ENCODE measurements at regions not wholly inside any gene's neighbourhood (a gene's known extent, or its start where the extent isn't known, plus 50 kb on each side); places are given as distances from the start of the nearest gene placed in this dataset.

DNA sequence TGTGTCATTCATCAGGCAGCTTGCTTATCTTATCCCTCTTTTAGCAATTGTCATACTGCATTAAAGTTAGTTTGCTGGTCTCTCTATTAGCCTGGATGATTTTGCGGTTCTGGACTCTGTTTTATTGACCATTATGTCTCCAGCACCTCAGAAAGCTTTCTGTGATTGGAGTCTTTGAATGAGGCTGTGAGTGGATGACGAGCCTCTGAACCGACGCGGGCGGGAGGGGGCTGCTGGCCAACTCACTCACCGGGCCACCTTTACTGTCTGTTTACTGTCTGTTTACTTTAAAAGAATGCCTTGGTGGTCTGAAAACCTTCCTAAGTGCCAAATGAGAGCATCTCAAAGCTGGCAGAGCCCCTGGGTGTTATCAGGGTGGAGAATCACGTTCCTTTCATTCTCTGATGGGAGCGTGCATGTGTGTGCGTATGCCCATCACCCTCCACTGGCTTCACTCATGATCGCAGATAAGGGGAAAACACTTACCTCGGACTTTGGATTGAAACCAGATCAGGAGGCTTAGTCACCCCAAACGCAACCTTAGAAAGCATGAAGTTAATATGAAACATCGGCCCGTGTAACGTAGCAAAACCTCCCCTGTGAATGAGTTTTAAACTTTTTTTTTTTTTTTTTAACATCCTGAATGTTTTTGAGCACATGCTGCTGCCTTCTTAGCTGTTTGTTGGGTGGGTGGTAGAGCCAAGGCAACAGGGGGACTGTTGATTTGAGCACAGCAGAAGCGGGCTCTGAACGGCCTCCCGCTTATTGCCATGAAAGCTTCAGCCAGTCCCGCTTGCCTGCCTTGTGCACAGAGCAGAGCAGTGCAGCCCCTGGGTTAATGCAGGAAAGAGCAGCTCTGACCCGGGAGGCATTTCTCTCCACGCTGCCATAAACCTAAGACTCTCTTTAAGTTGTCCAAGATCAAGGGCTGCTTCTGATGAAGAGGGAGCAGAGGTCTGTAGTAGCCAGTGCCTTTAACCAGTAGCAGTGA is 173.6 kb downstream of the GADD45G start:
- H3K27ac ChIP-seq (ENCODE audit: low read depth in 2 of 2, low read length in 1 of 2): no peak overlapping the region
- no peaks in the 10 kb centered on the region for H3K36me3 ChIP-seq (ENCODE audit: control insufficient read depth in 2 of 2, insufficient read depth in 2 of 2, low read length in 1 of 2)
- 73 to 90% methylated on average over 22 of the region's 22 CpGs for WGBS, 2 donors
- H3K4me3 ChIP-seq (ENCODE audit: low read depth in 1 of 2, low read length in 2 of 2): no peak overlapping the region
- no peaks in the 10 kb centered on the region for H3K9me3 ChIP-seq (ENCODE audit: control insufficient read depth in 2 of 2, insufficient read depth in 1 of 2, low read depth in 1 of 2, low read length in 1 of 2)
- H3K27me3 ChIP-seq (ENCODE audit: control insufficient read depth in 1 of 2, insufficient read depth in 2 of 2, low read length in 2 of 2): no peaks in the 10 kb centered on the region
- H3K4me1 ChIP-seq (ENCODE audit: control insufficient read depth in 2 of 2, insufficient read depth in 2 of 2, low read length in 1 of 2): no peaks in the 10 kb centered on the region

DNA sequence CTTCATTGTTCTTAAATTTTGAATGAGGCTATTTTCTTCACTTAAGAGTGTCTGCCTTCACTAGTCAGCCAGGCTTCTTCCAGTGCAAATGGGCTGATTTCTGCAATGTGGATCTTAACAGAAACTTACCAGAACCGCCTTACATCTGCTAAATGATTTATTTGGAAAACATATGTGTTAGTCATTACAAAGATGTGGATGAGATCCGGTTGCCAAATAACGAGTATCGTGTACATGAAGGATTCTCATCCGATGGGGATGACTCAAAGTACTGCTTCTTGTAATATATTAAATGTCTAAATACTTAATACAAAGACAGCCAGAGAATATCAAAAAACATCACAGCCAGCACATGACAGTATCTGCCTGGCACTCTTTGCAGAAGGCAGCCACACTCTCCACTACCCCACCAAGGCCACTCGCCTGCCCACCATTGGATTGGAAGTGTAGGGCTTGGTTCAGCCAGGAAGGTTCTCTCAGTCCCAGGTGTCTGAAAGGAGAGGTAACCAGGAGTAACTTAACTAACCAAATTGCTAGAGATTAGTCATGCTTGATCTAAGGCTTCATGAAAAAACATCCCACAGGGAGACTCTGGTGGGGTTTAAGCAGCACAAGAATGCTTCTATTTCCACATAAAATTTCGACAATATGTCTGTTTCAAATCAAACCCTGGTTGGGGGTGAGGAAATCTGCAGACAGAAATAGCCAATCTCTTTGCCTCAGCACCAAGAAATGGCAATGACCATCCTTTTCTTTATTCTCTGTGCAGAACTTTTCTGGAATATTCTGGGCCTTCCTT is 174.8 kb downstream of the GADD45G start:
- no peak overlapping the region for H3K27ac ChIP-seq (ENCODE audit: low read depth in 2 of 2, low read length in 1 of 2)
- H3K4me1 ChIP-seq (ENCODE audit: control insufficient read depth in 2 of 2, insufficient read depth in 2 of 2, low read length in 1 of 2): no peaks in the 10 kb centered on the region
- no peak overlapping the region for H3K4me3 ChIP-seq (ENCODE audit: low read depth in 1 of 2, low read length in 2 of 2)
- no peaks in the 10 kb centered on the region for H3K9me3 ChIP-seq (ENCODE audit: control insufficient read depth in 2 of 2, insufficient read depth in 1 of 2, low read depth in 1 of 2, low read length in 1 of 2)
- H3K36me3 ChIP-seq (ENCODE audit: control insufficient read depth in 2 of 2, insufficient read depth in 2 of 2, low read length in 1 of 2): no peaks in the 10 kb centered on the region
- no peaks in the 10 kb centered on the region for H3K27me3 ChIP-seq (ENCODE audit: control insufficient read depth in 1 of 2, insufficient read depth in 2 of 2, low read length in 2 of 2)
- WGBS, 2 donors: 73 to 74% methylated on average over 7 of the region's 7 CpGs

DNA sequence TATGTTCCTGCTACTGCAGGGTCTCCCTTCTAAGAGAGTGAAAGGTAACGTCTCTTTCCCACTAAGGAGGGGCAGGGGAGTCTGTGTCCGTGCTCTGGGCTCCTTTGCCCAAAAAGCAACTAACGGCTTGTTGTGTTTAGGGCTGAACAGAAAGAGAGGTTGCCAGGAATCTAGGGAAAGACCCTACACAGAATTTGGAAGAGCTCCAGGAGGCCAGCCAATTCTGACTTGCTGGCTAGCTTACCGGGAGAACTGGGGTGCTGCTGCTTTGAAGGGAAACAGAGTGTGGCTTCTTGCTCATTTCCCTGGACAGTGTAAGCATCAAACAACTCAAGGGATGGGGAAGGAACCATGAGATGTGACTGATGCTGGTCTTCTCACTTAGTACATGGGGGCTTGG is 176.1 kb downstream of the GADD45G start:
- Histone ChIP-seq H3K36me3 (ENCODE audit: control insufficient read depth in 2 of 2, insufficient read depth in 2 of 2, low read length in 1 of 2) (no peaks in the 10 kb centered on the region), H3K4me1 (ENCODE audit: control insufficient read depth in 2 of 2, insufficient read depth in 2 of 2, low read length in 1 of 2) (no peaks in the 10 kb centered on the region), H3K9me3 (ENCODE audit: control insufficient read depth in 2 of 2, insufficient read depth in 1 of 2, low read depth in 1 of 2, low read length in 1 of 2) (no peaks in the 10 kb centered on the region), H3K27me3 (ENCODE audit: control insufficient read depth in 1 of 2, insufficient read depth in 2 of 2, low read length in 2 of 2) (no peaks in the 10 kb centered on the region), H3K27ac (ENCODE audit: low read depth in 2 of 2, low read length in 1 of 2) (no peak overlapping the region), H3K4me3 (ENCODE audit: low read depth in 1 of 2, low read length in 2 of 2) (no peak overlapping the region)
- WGBS, 2 donors: 50 to 54% methylated on average over 4 of the region's 4 CpGs

DNA sequence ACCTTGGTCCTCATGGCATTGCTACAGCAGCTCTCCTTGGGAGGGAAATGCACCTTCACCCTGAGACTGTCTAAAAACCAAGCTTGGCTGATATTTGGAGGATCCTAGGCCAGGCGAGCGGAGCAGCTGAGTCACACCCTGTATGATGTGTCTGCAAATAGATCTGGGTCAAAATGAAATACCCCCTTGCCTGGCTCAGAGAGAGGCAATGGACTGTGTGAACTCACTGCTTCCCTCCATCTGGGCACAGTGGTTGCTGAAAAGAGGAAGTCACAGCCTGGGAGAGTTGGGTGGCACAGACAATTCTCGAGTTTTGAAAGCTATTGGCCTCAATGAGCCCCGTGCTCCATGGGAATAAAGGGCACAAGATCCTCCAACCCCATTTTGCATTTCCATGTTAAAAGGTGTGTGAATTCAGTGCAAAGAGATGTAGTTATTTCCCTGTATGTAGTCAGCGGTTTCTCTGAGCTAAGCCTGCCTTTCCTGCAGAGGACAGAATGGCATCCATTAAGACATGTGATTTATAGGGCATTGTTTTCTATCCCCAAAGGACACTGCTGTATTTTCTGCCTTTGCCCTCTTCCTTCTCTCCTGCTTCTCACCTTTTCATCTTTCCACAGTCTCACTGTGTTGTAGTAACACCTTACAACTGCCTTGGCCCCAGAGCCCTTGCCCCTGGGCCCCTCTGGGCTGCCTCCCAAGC is 177.2 kb downstream of the GADD45G start:
- Histone ChIP-seq H3K27me3 (ENCODE audit: control insufficient read depth in 1 of 2, insufficient read depth in 2 of 2, low read length in 2 of 2) (no peaks in the 10 kb centered on the region), H3K9me3 (ENCODE audit: control insufficient read depth in 2 of 2, insufficient read depth in 1 of 2, low read depth in 1 of 2, low read length in 1 of 2) (no peaks in the 10 kb centered on the region), H3K36me3 (ENCODE audit: control insufficient read depth in 2 of 2, insufficient read depth in 2 of 2, low read length in 1 of 2) (no peaks in the 10 kb centered on the region), H3K27ac (ENCODE audit: low read depth in 2 of 2, low read length in 1 of 2) (no peak overlapping the region), H3K4me1 (ENCODE audit: control insufficient read depth in 2 of 2, insufficient read depth in 2 of 2, low read length in 1 of 2) (no peaks in the 10 kb centered on the region), H3K4me3 (ENCODE audit: low read depth in 1 of 2, low read length in 2 of 2) (no peak overlapping the region)
- 75 to 78% methylated on average over 5 of the region's 5 CpGs for WGBS, 2 donors

DNA sequence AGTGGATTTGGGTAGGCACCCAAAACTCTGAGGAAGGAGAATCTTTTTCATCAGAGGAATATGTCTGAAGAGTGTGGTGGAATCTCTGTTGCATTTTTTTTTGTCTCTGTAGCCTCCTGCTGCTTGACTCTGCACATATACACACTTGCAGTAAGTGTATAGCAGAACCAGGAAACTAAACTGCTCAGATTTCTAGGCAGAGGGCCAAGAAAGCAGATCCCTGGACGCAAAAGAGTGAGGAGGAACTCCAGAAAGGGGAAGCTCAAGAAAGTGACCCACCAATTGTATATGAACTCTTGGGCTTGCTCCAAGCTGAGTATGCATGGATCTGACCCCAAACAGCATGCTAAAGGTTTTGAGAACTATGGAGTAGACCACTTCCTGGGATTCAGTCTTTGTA is 181.8 kb downstream of the GADD45G start:
- H3K4me1 ChIP-seq (ENCODE audit: control insufficient read depth in 2 of 2, insufficient read depth in 2 of 2, low read length in 1 of 2): peaks cover 2 to 9% of the 10 kb centered on the region in 2 donors
- H3K27ac ChIP-seq (ENCODE audit: low read depth in 2 of 2, low read length in 1 of 2): no peak overlapping the region
- peaks cover 0 to 2% of the 10 kb centered on the region in 2 donors for H3K9me3 ChIP-seq (ENCODE audit: control insufficient read depth in 2 of 2, insufficient read depth in 1 of 2, low read depth in 1 of 2, low read length in 1 of 2)
- H3K27me3 ChIP-seq (ENCODE audit: control insufficient read depth in 1 of 2, insufficient read depth in 2 of 2, low read length in 2 of 2): no peaks in the 10 kb centered on the region
- no peaks in the 10 kb centered on the region for H3K36me3 ChIP-seq (ENCODE audit: control insufficient read depth in 2 of 2, insufficient read depth in 2 of 2, low read length in 1 of 2)
- H3K4me3 ChIP-seq (ENCODE audit: low read depth in 1 of 2, low read length in 2 of 2): no peak overlapping the region
- 13 to 15% methylated on average over 1 of the region's 1 CpG for WGBS, 2 donors

DNA sequence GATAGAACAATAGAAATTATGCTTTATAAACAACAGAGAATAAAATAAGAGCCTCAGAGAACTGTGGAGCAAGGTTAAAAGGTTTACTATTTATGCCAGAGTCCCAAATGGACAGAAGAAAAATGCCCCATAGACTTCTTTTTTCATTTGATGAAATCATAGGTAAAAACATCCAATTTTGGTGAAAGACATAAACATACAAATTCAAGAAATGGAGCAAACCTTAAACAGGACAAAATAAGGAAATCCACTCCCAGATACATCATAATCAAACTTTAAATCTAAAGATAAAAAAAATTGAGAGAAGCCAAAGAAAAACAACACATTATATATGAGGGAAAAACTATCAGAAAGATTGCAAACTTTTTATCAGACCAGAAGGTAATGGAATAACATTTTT is 182.8 kb downstream of the GADD45G start:
- Histone ChIP-seq H3K36me3 (ENCODE audit: control insufficient read depth in 2 of 2, insufficient read depth in 2 of 2, low read length in 1 of 2) (no peaks in the 10 kb centered on the region), H3K4me3 (ENCODE audit: low read depth in 1 of 2, low read length in 2 of 2) (no peak overlapping the region), H3K9me3 (ENCODE audit: control insufficient read depth in 2 of 2, insufficient read depth in 1 of 2, low read depth in 1 of 2, low read length in 1 of 2) (peaks cover 0 to 2% of the 10 kb centered on the region in 2 donors), H3K27ac (ENCODE audit: low read depth in 2 of 2, low read length in 1 of 2) (no peak overlapping the region), H3K4me1 (ENCODE audit: control insufficient read depth in 2 of 2, insufficient read depth in 2 of 2, low read length in 1 of 2) (peaks cover 2 to 11% of the 10 kb centered on the region in 2 donors), H3K27me3 (ENCODE audit: control insufficient read depth in 1 of 2, insufficient read depth in 2 of 2, low read length in 2 of 2) (no peaks in the 10 kb centered on the region)

DNA sequence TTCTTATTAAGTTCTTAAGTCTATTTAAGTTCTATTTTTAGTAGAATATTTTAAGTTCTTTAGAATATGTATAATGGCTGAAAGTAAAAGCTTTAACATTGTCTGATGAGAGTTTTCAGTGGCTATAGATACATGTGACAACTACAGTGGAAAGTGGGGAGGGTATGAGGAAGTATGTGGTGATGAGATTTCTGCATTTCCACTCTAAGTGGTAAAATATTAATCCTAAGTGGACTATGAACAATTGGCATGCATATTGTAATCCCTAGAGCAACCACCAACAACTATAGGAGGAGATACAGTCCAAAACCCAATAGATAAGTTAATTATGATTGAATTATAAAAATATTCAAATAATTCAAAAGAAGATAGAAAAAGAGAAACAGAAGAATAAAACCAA is 183.6 kb downstream of the GADD45G start:
- H3K4me3 ChIP-seq (ENCODE audit: low read depth in 1 of 2, low read length in 2 of 2): no peak overlapping the region
- H3K27me3 ChIP-seq (ENCODE audit: control insufficient read depth in 1 of 2, insufficient read depth in 2 of 2, low read length in 2 of 2): no peaks in the 10 kb centered on the region
- H3K9me3 ChIP-seq (ENCODE audit: control insufficient read depth in 2 of 2, insufficient read depth in 1 of 2, low read depth in 1 of 2, low read length in 1 of 2): peaks cover 0 to 2% of the 10 kb centered on the region in 2 donors
- no peak overlapping the region for H3K27ac ChIP-seq (ENCODE audit: low read depth in 2 of 2, low read length in 1 of 2)
- H3K36me3 ChIP-seq (ENCODE audit: control insufficient read depth in 2 of 2, insufficient read depth in 2 of 2, low read length in 1 of 2): no peaks in the 10 kb centered on the region
- peaks cover 2 to 11% of the 10 kb centered on the region in 2 donors for H3K4me1 ChIP-seq (ENCODE audit: control insufficient read depth in 2 of 2, insufficient read depth in 2 of 2, low read length in 1 of 2)

DNA sequence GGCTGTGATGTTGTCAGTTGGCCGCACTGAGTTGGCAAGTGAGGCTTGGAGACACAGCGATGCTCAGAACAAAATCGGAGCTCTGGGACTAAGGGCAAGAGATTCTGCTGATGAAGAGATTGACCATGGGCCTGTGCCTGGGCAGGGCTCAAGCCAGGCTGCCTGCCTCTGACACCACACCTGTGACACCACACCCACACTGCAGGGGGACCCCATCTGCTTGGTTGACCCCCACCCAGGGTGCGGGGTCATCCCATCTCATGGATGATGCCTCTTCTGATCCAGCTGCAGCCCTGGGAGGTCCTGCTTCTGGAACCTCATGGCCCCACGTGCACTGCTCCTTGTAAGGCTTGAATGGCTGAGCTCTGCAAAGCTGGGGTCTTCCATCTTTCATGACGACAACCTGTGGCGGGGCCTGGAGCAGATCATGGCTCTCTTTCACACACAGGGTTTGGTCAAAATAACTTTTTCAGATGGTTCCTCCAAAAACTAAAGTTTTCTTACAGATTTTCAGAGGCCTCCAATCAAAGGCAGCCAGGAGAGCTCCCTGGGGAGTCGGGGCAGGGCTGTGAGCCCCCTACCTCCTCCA is 185.2 kb downstream of the GADD45G start:
- no peak overlapping the region for H3K4me3 ChIP-seq (ENCODE audit: low read depth in 1 of 2, low read length in 2 of 2)
- peaks cover 0 to 2% of the 10 kb centered on the region in 2 donors for H3K9me3 ChIP-seq (ENCODE audit: control insufficient read depth in 2 of 2, insufficient read depth in 1 of 2, low read depth in 1 of 2, low read length in 1 of 2)
- no peaks in the 10 kb centered on the region for H3K36me3 ChIP-seq (ENCODE audit: control insufficient read depth in 2 of 2, insufficient read depth in 2 of 2, low read length in 1 of 2)
- H3K27ac ChIP-seq (ENCODE audit: low read depth in 2 of 2, low read length in 1 of 2): no peak overlapping the region
- 93 to 96% methylated on average over 8 of the region's 8 CpGs for WGBS, 2 donors
- H3K27me3 ChIP-seq (ENCODE audit: control insufficient read depth in 1 of 2, insufficient read depth in 2 of 2, low read length in 2 of 2): no peaks in the 10 kb centered on the region
- H3K4me1 ChIP-seq (ENCODE audit: control insufficient read depth in 2 of 2, insufficient read depth in 2 of 2, low read length in 1 of 2): peaks cover 2 to 11% of the 10 kb centered on the region in 2 donors

DNA sequence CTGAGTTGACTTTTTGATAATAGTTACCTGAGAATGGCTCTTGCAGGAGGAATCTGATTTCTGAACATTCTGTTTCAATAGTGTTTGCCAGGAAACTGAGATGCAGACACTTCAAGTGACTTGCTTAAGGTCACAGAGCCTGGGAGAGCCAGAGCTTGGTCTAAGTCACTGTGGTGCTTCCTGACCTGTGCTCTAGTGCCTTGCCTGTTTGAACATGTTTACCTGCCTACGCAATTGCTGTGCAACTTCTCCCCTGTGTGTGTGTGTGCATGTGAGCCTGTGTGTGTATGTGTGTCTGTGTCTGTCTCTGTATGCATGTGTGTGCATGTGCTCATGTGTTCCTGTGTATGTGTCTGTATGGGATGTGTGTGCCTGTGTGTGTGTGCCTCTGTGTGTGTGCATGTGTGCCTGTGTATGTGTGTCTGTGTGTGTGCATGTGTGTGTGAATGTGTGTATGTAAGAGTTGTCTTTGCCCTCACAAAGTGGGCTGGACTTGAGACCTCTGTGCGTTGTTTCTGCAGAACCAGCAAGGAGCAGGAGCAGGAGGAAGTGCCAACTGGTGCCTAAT is 185.8 kb downstream of the GADD45G start:
- H3K27ac ChIP-seq (ENCODE audit: low read depth in 2 of 2, low read length in 1 of 2): no peak overlapping the region
- no peak overlapping the region for H3K4me3 ChIP-seq (ENCODE audit: low read depth in 1 of 2, low read length in 2 of 2)
- H3K27me3 ChIP-seq (ENCODE audit: control insufficient read depth in 1 of 2, insufficient read depth in 2 of 2, low read length in 2 of 2): no peaks in the 10 kb centered on the region
- 69 to 71% methylated on average over 2 of the region's 2 CpGs for WGBS, 2 donors
- peaks cover 0 to 2% of the 10 kb centered on the region in 2 donors for H3K9me3 ChIP-seq (ENCODE audit: control insufficient read depth in 2 of 2, insufficient read depth in 1 of 2, low read depth in 1 of 2, low read length in 1 of 2)
- H3K36me3 ChIP-seq (ENCODE audit: control insufficient read depth in 2 of 2, insufficient read depth in 2 of 2, low read length in 1 of 2): no peaks in the 10 kb centered on the region
- H3K4me1 ChIP-seq (ENCODE audit: control insufficient read depth in 2 of 2, insufficient read depth in 2 of 2, low read length in 1 of 2): peaks cover 2 to 11% of the 10 kb centered on the region in 2 donors
